Bronchial epithelial cell (primary cell): ENCODE measurements at regions not wholly inside any gene's neighbourhood (a gene's known extent, or its start where the extent isn't known, plus 50 kb on each side); places are given as distances from the start of the nearest gene placed in this dataset.
A peak's percentile ranks its signal among the peaks of the same experiment; 100 is the strongest.
"Not testable (repeated sequence)": the region's sequence is repeated elsewhere in the genome, so short reads cannot be mapped to it uniquely, and the experiment has no call there.

Experiments
- DNase-seq: peaks from one replicate; pipeline ENCODE4 v3.0.0-alpha.2; 2010; ENCODE audit warnings: low read depth
- FAIRE-seq: peaks from 2 replicates; lab custom pipeline; 2011; peaks lifted over from hg19 to GRCh38; lab: Jason Lieb, UNC
- H3K27me3 ChIP-seq: 2 replicates; pipeline ENCODE4 v1.5.1; 2011; ENCODE audit warnings: low read length; ENCODE audit not compliant: control insufficient read depth, insufficient read depth
- H3K36me3 ChIP-seq: 2 replicates; pipeline ENCODE4 v1.5.1; 2011; ENCODE audit warnings: low read length; ENCODE audit not compliant: control insufficient read depth, insufficient read depth
- H3K4me3 ChIP-seq: 2 replicates; pipeline ENCODE4 v1.5.1; 2011; ENCODE audit warnings: mild to moderate bottlenecking, low read depth, low read length, control low read depth
- TF ChIP-seq, protein P1 (sequence below): IDR thresholded peaks from 2 replicates; pipeline ENCODE4 v1.5.1; 2011; ENCODE audit warnings: mild to moderate bottlenecking, moderate library complexity, low read length, control low read depth, inconsistent platforms; ENCODE audit not compliant: insufficient read depth, severe bottlenecking

DNA sequence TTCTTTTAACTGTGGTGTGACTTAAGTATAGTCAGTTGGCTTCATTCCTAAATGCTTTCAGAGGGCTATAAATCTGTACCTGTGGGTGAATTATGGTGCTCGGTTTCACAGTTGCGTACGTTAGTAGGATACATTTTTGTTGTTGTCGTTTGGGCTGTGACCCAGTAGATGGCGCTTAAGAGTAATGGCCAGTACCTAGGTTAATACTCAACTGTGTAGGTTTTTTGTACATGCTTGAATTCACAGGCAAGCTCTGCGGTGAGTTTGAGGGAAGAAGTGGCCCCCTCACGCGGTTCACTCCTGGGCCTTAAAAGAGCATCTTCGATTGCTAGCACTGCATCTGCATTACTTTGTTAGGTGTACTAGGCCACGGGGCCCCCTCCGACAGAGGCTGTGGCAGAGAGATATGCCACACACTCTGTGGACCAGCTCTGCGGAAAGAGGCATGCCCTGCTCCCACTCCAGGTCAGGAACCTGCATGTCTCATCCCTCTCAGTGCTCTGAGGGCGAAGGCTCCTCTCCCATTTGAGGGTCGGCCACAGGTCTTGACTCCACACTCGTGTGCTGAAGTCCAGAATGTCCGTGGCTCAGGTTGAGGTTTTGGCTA lies 224.6 kb upstream of the TBL1Y start:
- not testable (repeated sequence) for H3K27me3 ChIP-seq, DNase-seq, H3K36me3 ChIP-seq, H3K4me3 ChIP-seq, FAIRE-seq

DNA sequence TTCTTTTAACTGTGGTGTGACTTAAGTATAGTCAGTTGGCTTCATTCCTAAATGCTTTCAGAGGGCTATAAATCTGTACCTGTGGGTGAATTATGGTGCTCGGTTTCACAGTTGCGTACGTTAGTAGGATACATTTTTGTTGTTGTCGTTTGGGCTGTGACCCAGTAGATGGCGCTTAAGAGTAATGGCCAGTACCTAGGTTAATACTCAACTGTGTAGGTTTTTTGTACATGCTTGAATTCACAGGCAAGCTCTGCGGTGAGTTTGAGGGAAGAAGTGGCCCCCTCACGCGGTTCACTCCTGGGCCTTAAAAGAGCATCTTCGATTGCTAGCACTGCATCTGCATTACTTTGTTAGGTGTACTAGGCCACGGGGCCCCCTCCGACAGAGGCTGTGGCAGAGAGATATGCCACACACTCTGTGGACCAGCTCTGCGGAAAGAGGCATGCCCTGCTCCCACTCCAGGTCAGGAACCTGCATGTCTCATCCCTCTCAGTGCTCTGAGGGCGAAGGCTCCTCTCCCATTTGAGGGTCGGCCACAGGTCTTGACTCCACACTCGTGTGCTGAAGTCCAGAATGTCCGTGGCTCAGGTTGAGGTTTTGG lies 208.8 kb upstream of the TBL1Y start:
- not testable (repeated sequence) for H3K36me3 ChIP-seq, H3K4me3 ChIP-seq, DNase-seq, FAIRE-seq, H3K27me3 ChIP-seq

DNA sequence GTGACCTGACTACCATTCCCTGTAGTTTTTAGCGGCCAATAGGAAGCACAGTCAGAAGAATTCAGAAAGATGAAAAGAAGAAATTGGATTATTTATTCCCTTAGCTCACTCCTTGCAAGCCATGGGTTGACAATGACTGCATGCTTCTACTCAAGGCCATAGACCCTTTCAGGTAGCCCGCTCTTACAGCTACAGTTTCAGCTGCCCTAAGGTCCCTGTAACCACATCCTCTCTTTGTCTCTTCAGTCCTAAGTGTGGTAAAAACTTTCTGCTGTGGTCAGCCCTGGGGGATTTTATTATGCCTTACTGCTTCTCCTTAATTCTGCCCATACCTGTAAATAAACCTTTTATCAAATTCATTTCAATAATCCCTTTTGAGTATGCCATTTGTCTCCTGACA lies 189.1 kb upstream of the TBL1Y start:
- H3K4me3 ChIP-seq, H3K27me3 ChIP-seq, FAIRE-seq, DNase-seq, H3K36me3 ChIP-seq: not testable (repeated sequence)

DNA sequence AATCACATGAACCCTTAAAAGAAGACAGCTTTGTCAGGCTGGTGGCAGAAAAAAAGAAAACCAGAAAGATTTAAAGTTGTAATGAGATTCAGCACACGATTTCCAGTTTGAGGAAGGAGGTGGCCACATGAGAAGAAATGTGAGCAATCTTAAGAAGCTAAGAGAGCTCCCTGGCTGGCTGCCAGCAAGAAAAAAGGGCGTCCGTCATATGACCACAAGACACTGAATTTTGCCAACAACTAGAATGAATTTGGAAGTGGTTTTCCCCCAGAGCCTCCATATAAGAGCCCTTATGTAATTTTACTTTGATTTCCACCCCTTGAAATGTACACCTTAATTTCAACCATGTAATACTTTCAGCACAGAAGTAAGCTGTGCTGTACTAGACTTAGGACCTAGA lies 163.3 kb upstream of the TBL1Y start:
- not testable (repeated sequence) for DNase-seq, H3K36me3 ChIP-seq, H3K4me3 ChIP-seq, FAIRE-seq, H3K27me3 ChIP-seq

DNA sequence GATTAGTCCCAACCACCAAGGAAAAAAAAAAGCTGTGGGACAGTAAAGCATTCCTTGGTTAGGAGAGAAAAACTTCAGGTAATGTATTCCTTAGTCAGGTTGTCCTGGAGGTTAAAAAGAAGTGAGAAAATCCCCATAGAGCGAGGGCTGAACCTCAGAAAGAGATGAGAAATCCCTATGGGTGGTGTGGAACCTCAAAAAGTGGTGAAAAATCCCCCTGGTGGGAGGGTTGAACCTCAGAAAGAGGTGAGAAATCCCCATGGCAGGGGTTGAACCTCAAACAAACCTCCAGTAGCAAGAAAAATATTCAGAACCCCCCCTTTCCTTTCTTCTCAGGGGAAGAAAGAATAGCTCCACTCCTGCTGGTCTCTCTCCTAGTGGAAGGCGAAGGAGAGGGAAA lies 128.2 kb upstream of the TBL1Y start:
- Histone ChIP-seq H3K36me3 (no peaks in the 10 kb centered on the region), H3K27me3 (no peaks in the 10 kb centered on the region), H3K4me3 (no peak overlapping the region)
- TF ChIP-seq, protein P1, sequence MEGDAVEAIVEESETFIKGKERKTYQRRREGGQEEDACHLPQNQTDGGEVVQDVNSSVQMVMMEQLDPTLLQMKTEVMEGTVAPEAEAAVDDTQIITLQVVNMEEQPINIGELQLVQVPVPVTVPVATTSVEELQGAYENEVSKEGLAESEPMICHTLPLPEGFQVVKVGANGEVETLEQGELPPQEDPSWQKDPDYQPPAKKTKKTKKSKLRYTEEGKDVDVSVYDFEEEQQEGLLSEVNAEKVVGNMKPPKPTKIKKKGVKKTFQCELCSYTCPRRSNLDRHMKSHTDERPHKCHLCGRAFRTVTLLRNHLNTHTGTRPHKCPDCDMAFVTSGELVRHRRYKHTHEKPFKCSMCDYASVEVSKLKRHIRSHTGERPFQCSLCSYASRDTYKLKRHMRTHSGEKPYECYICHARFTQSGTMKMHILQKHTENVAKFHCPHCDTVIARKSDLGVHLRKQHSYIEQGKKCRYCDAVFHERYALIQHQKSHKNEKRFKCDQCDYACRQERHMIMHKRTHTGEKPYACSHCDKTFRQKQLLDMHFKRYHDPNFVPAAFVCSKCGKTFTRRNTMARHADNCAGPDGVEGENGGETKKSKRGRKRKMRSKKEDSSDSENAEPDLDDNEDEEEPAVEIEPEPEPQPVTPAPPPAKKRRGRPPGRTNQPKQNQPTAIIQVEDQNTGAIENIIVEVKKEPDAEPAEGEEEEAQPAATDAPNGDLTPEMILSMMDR, result no peak
- DNase-seq, result no peak
- no peak for FAIRE-seq

DNA sequence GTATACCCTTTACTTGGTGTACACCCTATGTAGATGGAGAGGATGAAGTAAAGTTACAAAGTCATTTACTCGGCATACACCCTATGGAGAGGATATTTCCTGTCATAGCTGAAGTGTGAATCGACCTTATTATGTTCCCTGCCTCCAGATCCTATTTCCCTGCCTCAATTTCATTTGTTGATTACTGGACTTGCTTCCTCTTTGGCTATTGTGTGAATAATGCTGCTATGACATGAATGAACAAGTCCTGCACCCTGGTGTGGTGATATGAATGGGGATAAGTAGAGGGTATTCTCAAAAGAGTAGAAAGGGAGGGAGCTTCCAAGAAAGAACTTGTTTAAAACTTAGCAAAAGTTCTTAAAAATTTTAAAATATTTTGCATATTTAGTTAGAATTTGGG lies 123.5 kb upstream of the TBL1Y start:
- FAIRE-seq, result no peak
- H3K4me3 ChIP-seq, result no peak overlapping the region
- peak; percentile 83 for DNase-seq
- TF ChIP-seq, protein P1, result no peak
- H3K27me3 ChIP-seq, result no peaks in the 10 kb centered on the region
- H3K36me3 ChIP-seq, result no peaks in the 10 kb centered on the region

DNA sequence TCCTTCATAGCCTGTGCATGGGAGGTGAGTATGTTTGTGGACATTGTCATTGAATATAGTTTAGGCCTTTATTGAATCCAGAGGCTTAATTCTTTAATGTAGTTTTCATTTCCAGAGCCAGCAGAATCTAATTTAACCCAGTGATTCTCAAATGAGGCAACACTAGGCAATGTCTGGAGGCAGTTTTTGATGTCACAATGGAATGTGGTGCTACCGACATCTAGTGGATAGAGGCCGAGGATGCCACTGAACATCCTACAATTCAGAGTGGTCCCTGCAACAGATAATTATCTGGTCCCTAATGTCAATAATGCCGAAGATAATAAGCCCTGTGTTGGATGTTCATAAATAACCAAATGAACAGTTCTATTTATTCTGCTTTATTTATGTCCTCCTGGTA lies 98.9 kb upstream of the TBL1Y start:
- DNase-seq (peak; percentile 33), FAIRE-seq (no peak)
- TF ChIP-seq, protein P1, result peak; percentile 74
- H3K36me3 ChIP-seq, result no peaks in the 10 kb centered on the region
- H3K4me3 ChIP-seq, result no peak overlapping the region
- H3K27me3 ChIP-seq, result no peaks in the 10 kb centered on the region
